ENCODE measurements at regions not wholly inside any gene's neighbourhood (a gene's known extent, or its start where the extent isn't known, plus 50 kb on each side); places are given as distances from the start of the nearest gene placed in this dataset.
"Not testable (repeated sequence)": the region's sequence is repeated elsewhere in the genome, so short reads cannot be mapped to it uniquely, and the experiment has no call there.

- no peak for DNase-seq (ENCODE audit: low read depth)
- no peak for TF ChIP-seq CTCF (IDR thresholded peaks at IDR 0.05; ENCODE audit: insufficient read depth, low read depth, low read length)
- no peak overlapping the region for H3K4me3 ChIP-seq (ENCODE audit: low read depth, low read length)
Observed at GRCh38 chr1:116288201-116288598, 84.8 kb upstream of the ATP1A1 start.

DNA sequence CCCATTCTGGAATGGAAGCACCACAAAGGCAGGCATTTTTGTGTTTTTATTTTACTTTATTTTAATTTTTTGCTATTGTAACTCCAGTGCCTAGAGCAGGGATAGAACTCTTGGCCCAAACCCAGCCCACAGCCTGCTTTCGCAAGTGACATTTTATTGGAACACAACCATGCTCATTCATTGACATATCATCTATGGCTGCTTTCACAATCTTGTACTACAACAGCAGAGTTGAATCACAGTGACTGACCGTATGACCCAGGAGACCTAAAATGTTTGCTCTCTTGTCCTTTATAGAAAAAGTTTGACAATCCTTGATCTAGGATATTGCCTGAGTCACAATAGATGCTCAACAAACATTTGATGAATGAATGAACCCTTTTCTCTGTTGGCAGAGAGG lies 83.9 kb upstream of the ATP1A1 start:
- TF ChIP-seq CTCF (IDR thresholded peaks at IDR 0.05; ENCODE audit: insufficient read depth, low read depth, low read length): no peak
- no peak overlapping the region for H3K4me3 ChIP-seq (ENCODE audit: low read depth, low read length)
- no peak for DNase-seq (ENCODE audit: low read depth)

GRCh38 chr1:116290085-116290705 lies 82.8 kb upstream of the ATP1A1 start:
- no peak overlapping the region for H3K4me3 ChIP-seq (ENCODE audit: low read depth, low read length)
- peak; percentile 84 for DNase-seq (ENCODE audit: low read depth)
- no peak for TF ChIP-seq CTCF (IDR thresholded peaks at IDR 0.05; ENCODE audit: insufficient read depth, low read depth, low read length)

- DNase-seq (ENCODE audit: low read depth): peak; percentile 16
- no peak for TF ChIP-seq CTCF (IDR thresholded peaks at IDR 0.05; ENCODE audit: insufficient read depth, low read depth, low read length)
- no peak overlapping the region for H3K4me3 ChIP-seq (ENCODE audit: low read depth, low read length)
Observed at GRCh38 chr1:116291024-116291423, 82.0 kb upstream of the ATP1A1 start.

DNA sequence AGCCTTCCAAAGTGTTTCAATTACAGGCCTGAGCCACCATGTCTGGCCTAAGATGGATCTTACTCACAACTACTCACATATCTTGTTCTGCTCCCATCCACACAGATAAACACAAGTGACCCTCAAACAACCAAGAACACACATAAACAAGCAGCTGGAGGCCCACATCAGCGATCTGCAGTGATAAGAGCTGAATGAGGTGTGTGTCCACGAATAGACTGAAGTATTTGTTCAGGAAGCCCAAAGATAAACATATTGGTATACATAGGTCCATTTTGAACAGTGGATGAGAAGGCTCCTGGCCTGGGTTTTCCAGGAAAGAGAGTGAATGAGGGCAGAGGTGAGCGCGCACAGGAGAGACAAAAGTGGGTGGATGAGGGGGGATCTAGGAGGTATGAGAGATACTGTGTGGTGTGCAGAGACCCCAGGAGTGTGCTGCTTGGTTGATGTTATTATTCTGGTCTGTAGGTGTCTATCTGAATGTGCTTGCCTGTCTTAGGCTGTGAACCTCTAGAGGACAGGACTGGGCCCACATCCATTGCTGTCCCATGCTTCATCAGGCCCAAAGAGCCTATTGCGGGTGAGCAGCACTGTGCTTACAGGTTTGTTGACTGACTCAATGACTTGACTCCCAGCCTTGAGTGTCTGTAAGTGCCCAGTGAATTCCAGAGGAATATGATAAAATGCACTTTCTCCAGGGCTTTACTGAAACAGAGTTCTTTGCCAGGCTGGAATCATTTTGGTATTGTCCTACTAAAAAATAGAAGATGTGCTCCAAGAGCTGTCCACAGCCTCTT lies 79.9 kb upstream of the ATP1A1 start:
- DNase-seq (ENCODE audit: low read depth): no peak
- H3K4me3 ChIP-seq (ENCODE audit: low read depth, low read length): no peak overlapping the region
- TF ChIP-seq CTCF (IDR thresholded peaks at IDR 0.05; ENCODE audit: insufficient read depth, low read depth, low read length): no peak

GRCh38 chr1:116297495-116298212 lies 75.4 kb upstream of the ATP1A1 start:
- no peak for DNase-seq (ENCODE audit: low read depth)
- no peak for TF ChIP-seq CTCF (IDR thresholded peaks at IDR 0.05; ENCODE audit: insufficient read depth, low read depth, low read length)
- H3K4me3 ChIP-seq (ENCODE audit: low read depth, low read length): no peak overlapping the region

GRCh38 chr1:116298213-116298579 lies 74.8 kb upstream of the ATP1A1 start:
- not testable (repeated sequence) for DNase-seq (ENCODE audit: low read depth); H3K4me3 ChIP-seq (ENCODE audit: low read depth, low read length)
